HG03565 (cell line): ENCODE measurements at regions not wholly inside any gene's neighbourhood (a gene's known extent, or its start where the extent isn't known, plus 50 kb on each side); places are given as distances from the start of the nearest gene placed in this dataset.

Source experiments
- ATAC-seq: cut with Tn5 transposase; IDR thresholded peaks from one replicate; pipeline ENCODE4 v1.9.1; 2021; ENCODE audit warnings: mild to moderate bottlenecking, moderate library complexity; ENCODE audit not compliant: unreplicated experiment

GRCh38 chr21:38688068-38688467 lies 117.7 kb upstream of the ETS2 start:
- ATAC-seq, result no peak

GRCh38 chr21:38691631-38692030 lies 114.1 kb upstream of the ETS2 start:
- ATAC-seq, result no peak

GRCh38 chr21:38696579-38696978 lies 109.2 kb upstream of the ETS2 start:
- ATAC-seq, result no peak

GRCh38 chr21:38699048-38699447 lies 106.7 kb upstream of the ETS2 start:
- ATAC-seq, result no peak

- ATAC-seq, result no peak
These were observed 103.5 kb upstream of the ETS2 start for GRCh38 chr21:38702196-38702595.

GRCh38 chr21:38709876-38710275 lies 95.9 kb upstream of the ETS2 start:
- ATAC-seq, result no peak

- no peak for ATAC-seq
These were observed 93.7 kb upstream of the ETS2 start for GRCh38 chr21:38712071-38712470.

- no peak for ATAC-seq
These were observed 93.1 kb upstream of the ETS2 start for GRCh38 chr21:38712664-38713063.

DNA sequence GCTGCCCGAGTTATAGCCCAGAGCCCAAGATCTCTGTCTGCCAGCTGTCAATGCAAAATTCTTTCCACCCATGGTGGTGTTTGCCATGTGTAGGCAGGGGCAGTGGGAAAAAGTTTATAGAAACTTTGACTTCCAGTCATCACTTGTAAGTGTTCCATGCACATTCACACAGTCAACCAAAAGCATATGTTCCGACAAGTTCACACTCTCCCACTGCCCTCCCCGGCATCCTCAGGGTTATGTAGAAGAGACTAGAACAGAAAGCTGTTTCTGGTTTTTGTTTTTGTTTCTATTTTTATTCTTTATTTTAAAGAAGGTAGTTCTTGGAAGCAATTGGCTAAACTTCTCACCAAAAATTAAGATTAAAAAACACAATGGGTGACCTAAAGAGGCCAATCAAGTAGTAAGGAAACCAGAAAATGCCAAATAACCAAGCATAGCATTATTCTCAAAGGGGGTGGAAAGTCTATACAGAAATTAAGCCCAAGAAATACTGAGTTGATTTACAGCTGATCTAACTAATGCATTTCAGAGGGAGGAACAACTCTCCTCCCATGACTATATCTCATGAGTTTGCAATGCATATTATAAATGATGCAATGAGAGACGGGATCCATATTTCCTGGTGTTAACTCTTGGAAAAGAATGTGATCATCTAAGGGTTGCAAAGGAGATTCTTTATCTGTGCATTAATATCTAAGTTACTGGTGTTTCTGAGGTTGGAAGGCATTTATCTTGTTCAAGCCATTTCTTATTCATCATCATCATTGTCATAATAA lies 91.5 kb upstream of the ETS2 start:
- no peak for ATAC-seq

- ATAC-seq, result no peak
These were observed 90.7 kb upstream of the ETS2 start for GRCh38 chr21:38714999-38715398.

DNA sequence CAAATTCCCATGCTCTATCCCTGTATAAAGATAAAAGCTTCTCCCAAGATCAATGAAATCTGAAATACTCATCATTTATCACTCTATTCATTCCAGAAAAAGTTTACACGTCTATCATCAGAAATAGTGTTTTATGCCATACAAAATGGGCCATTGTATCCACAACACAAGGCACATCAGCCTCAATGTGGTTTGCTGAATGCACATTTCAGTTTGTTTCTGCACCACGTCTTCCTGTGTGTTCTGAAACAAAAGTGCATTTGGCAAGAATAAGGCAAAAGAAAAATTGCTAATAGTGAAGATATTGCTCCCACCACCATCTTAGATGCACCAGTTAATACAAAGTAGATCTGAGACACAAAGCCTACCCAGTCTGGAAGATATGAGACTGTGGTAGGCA lies 89.6 kb upstream of the ETS2 start:
- ATAC-seq, result no peak

GRCh38 chr21:38716942-38717341 lies 88.8 kb upstream of the ETS2 start:
- no peak for ATAC-seq

- no peak for ATAC-seq
These were observed 87.2 kb upstream of the ETS2 start for GRCh38 chr21:38718481-38718880.

GRCh38 chr21:38720074-38720473 lies 85.7 kb upstream of the ETS2 start:
- no peak for ATAC-seq

DNA sequence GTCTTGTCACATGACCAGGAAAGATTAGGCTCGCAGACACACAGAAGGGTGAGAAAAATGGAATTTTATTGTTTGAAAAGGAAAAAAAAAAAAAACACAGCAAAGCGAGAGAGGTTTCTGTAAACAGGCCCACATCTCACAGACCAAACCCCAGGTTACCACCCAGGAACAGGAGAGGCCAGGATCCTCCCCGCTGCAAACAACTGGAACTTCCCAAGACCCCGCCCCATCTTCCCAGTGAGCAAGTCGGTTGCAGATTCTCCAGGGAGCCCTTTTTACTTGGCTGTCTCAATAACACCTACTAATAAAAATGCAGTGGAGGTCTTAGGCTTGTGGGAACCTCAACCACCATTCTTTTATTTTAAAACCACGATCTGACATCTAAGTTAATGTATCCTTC lies 84.7 kb upstream of the ETS2 start:
- ATAC-seq, result no peak

DNA sequence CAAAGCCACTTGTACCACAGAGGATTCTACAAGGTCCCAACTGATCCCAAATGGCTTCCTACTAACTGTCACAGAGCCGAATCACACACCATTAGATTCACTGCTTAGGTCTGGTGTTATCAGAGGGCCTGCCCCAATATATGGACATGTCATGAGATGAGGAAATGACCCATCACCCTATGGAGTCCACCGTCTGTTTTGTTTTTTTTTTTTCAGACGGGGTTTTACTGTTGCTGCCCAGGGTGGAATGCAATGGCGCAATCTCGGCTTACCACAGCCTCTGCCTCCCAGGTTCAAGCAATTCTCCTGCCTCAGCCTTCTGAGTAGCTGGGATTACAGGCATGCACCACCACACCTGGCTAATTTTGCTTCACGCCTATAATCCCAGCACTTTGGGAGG lies 83.8 kb upstream of the ETS2 start:
- ATAC-seq, result no peak

- ATAC-seq, result no peak
These were observed 80.3 kb upstream of the ETS2 start for GRCh38 chr21:38725196-38726157.

DNA sequence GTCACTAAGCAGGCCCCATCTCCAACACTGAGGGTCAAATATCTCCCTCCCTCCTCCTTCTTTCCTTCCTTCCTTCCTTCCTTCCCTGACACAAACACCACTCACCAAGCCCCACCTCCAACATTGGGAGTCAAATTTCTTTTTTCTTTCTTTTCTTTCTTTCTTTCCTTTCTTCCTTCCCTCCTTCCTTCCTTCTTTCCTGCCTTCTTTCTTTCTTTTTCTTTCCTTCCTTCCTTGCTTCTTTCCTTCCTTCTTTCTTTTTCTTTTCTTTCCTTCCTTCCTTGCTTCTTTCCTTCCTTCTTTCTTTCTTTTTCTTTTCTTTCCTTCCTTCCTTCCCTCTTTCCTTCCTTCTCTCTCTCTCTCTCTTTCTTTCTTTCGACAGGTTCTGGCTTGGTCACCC lies 79.2 kb upstream of the ETS2 start:
- no peak for ATAC-seq

GRCh38 chr21:38729291-38729690 lies 76.4 kb upstream of the ETS2 start:
- ATAC-seq, result no peak

DNA sequence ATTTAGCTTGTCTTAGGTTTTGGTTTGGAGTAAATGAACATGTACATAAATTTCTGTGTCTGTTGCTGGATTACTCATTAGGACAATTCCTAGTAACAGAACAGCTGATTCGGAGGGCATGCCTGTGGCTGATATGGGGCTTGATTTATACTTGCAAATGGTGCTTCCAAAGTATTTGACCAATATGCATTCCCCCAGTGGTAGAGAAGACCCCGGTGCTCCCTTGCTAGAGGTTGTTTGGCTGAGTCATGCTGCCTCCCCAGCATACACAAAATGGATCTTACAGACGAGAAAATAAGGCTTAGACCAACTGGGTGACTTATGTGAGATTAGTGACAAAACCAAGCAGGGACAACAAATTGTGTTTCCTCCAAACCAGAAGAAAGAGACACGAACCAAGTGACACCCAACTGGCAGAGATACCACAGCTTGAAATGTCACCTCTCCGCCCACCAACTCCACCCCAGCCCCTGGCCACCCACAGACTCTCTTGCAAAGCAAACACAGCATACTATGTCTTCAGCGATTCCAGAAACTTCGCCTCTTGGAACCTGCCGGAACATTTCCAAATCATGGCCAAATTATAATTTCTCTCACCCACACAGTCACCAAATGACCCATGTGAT lies 75.9 kb upstream of the ETS2 start:
- no peak for ATAC-seq

- ATAC-seq, result no peak
These were observed 71.7 kb upstream of the ETS2 start for GRCh38 chr21:38733972-38734546.
